Gastrocnemius medialis (tissue), 4 donors: ENCODE measurements at regions not wholly inside any gene's neighbourhood (a gene's known extent, or its start where the extent isn't known, plus 50 kb on each side); places are given as distances from the start of the nearest gene placed in this dataset.

Experiments
- ATAC-seq, 2 donors: fragments of 150-250 bp; one replicate each; pipeline ENCODE4 v1.9.1; 2016
- DNase-seq, 2 donors: peaks; one replicate each; pipeline ENCODE4 v3.0.0-alpha.2; 2019
- H3K27ac ChIP-seq, 4 donors: fragments of 200-600 bp; sonication (generic); 1 replicate in 1 of 4; 2 replicates in 3 of 4; pipeline ENCODE4 v1.5.1; 2016 to 2018; ENCODE audit warnings: mild to moderate bottlenecking in 2 of 4, moderate library complexity in 1 of 4
- H3K27me3 ChIP-seq, 3 donors: fragments of 200-600 bp; sonication (generic) in 2 of 3; 1 replicate in 1 of 3; 2 replicates in 2 of 3; pipeline versions ENCODE4 v1.5.1 to v1.6.0; 2016 to 2019; ENCODE audit warnings: mild to moderate bottlenecking in 1 of 3, moderate library complexity in 1 of 3
- H3K36me3 ChIP-seq, 2 donors: fragments of 200-600 bp; sonication (generic) in 1 of 2; one replicate each; pipeline ENCODE4 v1.5.1; 2017 to 2018
- H3K4me1 ChIP-seq, 2 donors: fragments of 200-600 bp; sonication (generic) in 1 of 2; one replicate each; pipeline ENCODE4 v1.5.1; 2016 to 2017; ENCODE audit warnings: mild to moderate bottlenecking in 2 of 2
- H3K4me3 ChIP-seq, 4 donors: fragments of 200-600 bp; sonication (generic) in 3 of 4; 1 replicate in 1 of 4; 2 replicates in 3 of 4; pipeline ENCODE4 v1.5.1; 2016 to 2019; ENCODE audit warnings: mild to moderate bottlenecking in 2 of 4
- H3K9me3 ChIP-seq, 3 donors: fragments of 200-600 bp; sonication (generic) in 2 of 3; 1 replicate in 1 of 3; 2 replicates in 2 of 3; pipeline ENCODE4 v1.5.1; 2016 to 2019
- CTCF ChIP-seq, 5 experiments: fragments of 450-650 bp in 3 of 5; fragments of 200-600 bp in 2 of 5; sonication (generic) in 2 of 5; IDR thresholded peaks in 4 of 5; conservative IDR thresholded peaks in 1 of 5; 1 replicate in 4 of 5; 2 replicates in 1 of 5; pipeline ENCODE4 v1.5.1; 2016 to 2019; ENCODE audit warnings: antibody characterized with exemption in 5 of 5, mild to moderate bottlenecking in 3 of 5, moderate library complexity in 3 of 5
- POLR2A ChIP-seq, 2 donors: fragments of 450-650 bp; IDR thresholded peaks; one replicate each; pipeline ENCODE4 v1.6.1; 2017; ENCODE audit warnings: antibody characterized with exemption in 2 of 2, mild to moderate bottlenecking in 2 of 2, moderate library complexity in 2 of 2
- in situ Hi-C, 4 donors: fragments of 200-750 bp; cut with MboI; loops; one replicate each; pipeline versions ENCODE4 v1.15.0 to v1.8.0; 2017; ENCODE audit warnings: low sequenced_read_pairs in 4 of 4
- intact Hi-C: fragments of 100-400 bp; cut with DNase I; formaldehyde crosslinking; loops from one replicate; pipeline ENCODE4 v1.15.1; 2023; ENCODE audit warnings: low total_unique reads

GRCh38 chr1:65531972-65532570 lies 111.6 kb downstream of the LEPR start:
- DNase-seq (no peak), ATAC-seq (no peak)
- Histone ChIP-seq H3K27me3 (peaks cover 3 to 13% (median 8%) of the 10 kb centered on the region in 3 donors), H3K4me1 (no peaks in the 10 kb centered on the region), H3K36me3 (no peaks in the 10 kb centered on the region), H3K27ac (no peak overlapping the region), H3K4me3 (no peak overlapping the region), H3K9me3 (no peaks in the 10 kb centered on the region)
- intact Hi-C loops = no loop called here
- TF ChIP-seq POLR2A (IDR thresholded peaks at IDR 0.05) (no peak), CTCF (IDR thresholded peaks at IDR 0.05 in 4 of 5, conservative IDR thresholded peaks at IDR 0.05 in 1 of 5) (no peak)
- in situ Hi-C loops = no loop called here

- no peak for ATAC-seq
- TF ChIP-seq CTCF (IDR thresholded peaks at IDR 0.05 in 4 of 5, conservative IDR thresholded peaks at IDR 0.05 in 1 of 5) (no peak), POLR2A (IDR thresholded peaks at IDR 0.05) (no peak)
- in situ Hi-C loops (no loop called here), intact Hi-C loops (no loop called here)
- H3K4me1 ChIP-seq = peaks cover 0 to 6% of the 10 kb centered on the region in 2 donors
- no peaks in the 10 kb centered on the region for H3K9me3 ChIP-seq
- no peak overlapping the region for H3K4me3 ChIP-seq
- no peak overlapping the region for H3K27ac ChIP-seq
- DNase-seq = no peak
- no peaks in the 10 kb centered on the region for H3K27me3 ChIP-seq
- H3K36me3 ChIP-seq = no peaks in the 10 kb centered on the region
Measured at GRCh38 chr1:65535981-65536380, 115.5 kb downstream of the LEPR start.

GRCh38 chr1:65538086-65538485 lies 117.6 kb downstream of the LEPR start:
- DNase-seq = no peak
- in situ Hi-C loops (no loop called here), intact Hi-C loops (no loop called here)
- no peaks in the 10 kb centered on the region for H3K27me3 ChIP-seq
- no peak overlapping the region for H3K27ac ChIP-seq
- TF ChIP-seq CTCF (IDR thresholded peaks at IDR 0.05 in 4 of 5, conservative IDR thresholded peaks at IDR 0.05 in 1 of 5) (no peak), POLR2A (IDR thresholded peaks at IDR 0.05) (no peak)
- H3K4me1 ChIP-seq = peaks cover 0 to 6% of the 10 kb centered on the region in 2 donors
- no peak overlapping the region for H3K4me3 ChIP-seq
- no peaks in the 10 kb centered on the region for H3K36me3 ChIP-seq
- ATAC-seq = no peak
- no peaks in the 10 kb centered on the region for H3K9me3 ChIP-seq

DNA sequence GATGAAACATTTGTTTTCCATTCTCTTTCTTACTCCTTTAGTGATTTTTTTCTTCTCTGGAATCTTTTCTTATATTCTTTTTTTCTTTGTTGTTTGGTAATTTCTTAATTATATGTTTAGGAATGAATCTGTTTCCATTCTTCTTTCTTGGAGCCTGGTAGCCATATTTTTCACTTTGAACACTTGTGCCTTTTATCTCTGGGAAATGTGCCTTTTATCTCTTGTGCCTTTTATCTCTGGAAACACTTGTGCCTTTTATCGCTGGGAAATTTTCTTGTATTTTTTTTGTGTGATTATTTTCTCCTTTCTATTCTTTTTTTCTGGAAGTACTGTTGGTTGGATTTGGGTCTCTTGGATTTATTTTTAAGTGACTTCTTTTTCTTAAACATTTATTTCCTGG lies 118.2 kb downstream of the LEPR start:
- in situ Hi-C loops = no loop called here
- Histone ChIP-seq H3K9me3 (no peaks in the 10 kb centered on the region), H3K4me3 (no peak overlapping the region), H3K36me3 (no peaks in the 10 kb centered on the region), H3K4me1 (peaks cover 0 to 6% of the 10 kb centered on the region in 2 donors), H3K27me3 (no peaks in the 10 kb centered on the region), H3K27ac (no peak overlapping the region)
- no peak for DNase-seq
- intact Hi-C loops = no loop called here
- TF ChIP-seq POLR2A (IDR thresholded peaks at IDR 0.05) (no peak), CTCF (IDR thresholded peaks at IDR 0.05 in 4 of 5, conservative IDR thresholded peaks at IDR 0.05 in 1 of 5) (no peak)
- ATAC-seq = no peak
